Stomach (tissue), 8 donors: ENCODE measurements at regions not wholly inside any gene's neighbourhood (a gene's known extent, or its start where the extent isn't known, plus 50 kb on each side); places are given as distances from the start of the nearest gene placed in this dataset.

Source experiments
- DNase-seq, 2 donors: peaks; one replicate each; pipeline versions ENCODE4 v3.0.0 to v3.0.0-alpha.2; 2013 to 2019
- H3K27ac ChIP-seq, 5 donors: fragments of 200-600 bp in 4 of 5; sonication (generic) in 4 of 5; one replicate each; pipeline ENCODE4 v1.5.1; 2013 to 2019; ENCODE audit warnings: mild to moderate bottlenecking in 1 of 5, moderate library complexity in 1 of 5
- H3K27me3 ChIP-seq, 3 donors: fragments of 200-600 bp; sonication (generic); one replicate each; pipeline ENCODE4 v1.5.1; 2017 to 2019; ENCODE audit warnings: mixed run types in 1 of 3
- H3K36me3 ChIP-seq, 4 donors: fragments of 200-600 bp; sonication (generic); 1 replicate in 3 of 4; 2 replicates in 1 of 4; pipeline ENCODE4 v1.5.1; 2016 to 2019
- H3K4me1 ChIP-seq, 4 donors: fragments of 200-600 bp; sonication (generic); one replicate each; pipeline ENCODE4 v1.5.1; 2016 to 2019
- H3K4me3 ChIP-seq, 4 donors: fragments of 200-600 bp; sonication (generic) in 3 of 4; one replicate each; pipeline ENCODE4 v1.5.1; 2016 to 2019; ENCODE audit warnings: mild to moderate bottlenecking in 1 of 4
- H3K9me3 ChIP-seq, 4 donors: fragments of 200-600 bp; sonication (generic); one replicate each; pipeline ENCODE4 v1.5.1; 2016 to 2019
- CTCF ChIP-seq, 7 experiments: fragments of 450-650 bp in 4 of 7; fragments of 200-600 bp in 3 of 7; sonication (generic) in 3 of 7; IDR thresholded peaks; one replicate each; pipeline ENCODE4 v1.5.1; 2016 to 2019; ENCODE audit warnings: antibody characterized with exemption in 7 of 7, control low read depth in 2 of 7, mild to moderate bottlenecking in 1 of 7
- EP300 ChIP-seq: sonication (generic); formaldehyde crosslinking; IDR thresholded peaks from one replicate; pipeline ENCODE4 v1.6.1; 2017; ENCODE audit warnings: antibody characterized with exemption
- POLR2A ChIP-seq, 4 donors: fragments of 450-650 bp; IDR thresholded peaks; one replicate each; pipeline ENCODE4 v1.6.1; 2016; ENCODE audit warnings: antibody characterized with exemption in 4 of 4, control low read depth in 2 of 4, mild to moderate bottlenecking in 1 of 4, moderate library complexity in 1 of 4
- POLR2AphosphoS5 ChIP-seq, 3 donors: sonication (generic); formaldehyde crosslinking; IDR thresholded peaks; one replicate each; pipeline ENCODE4 v1.6.1; 2016; ENCODE audit warnings: antibody characterized with exemption in 3 of 3
- WGBS, 5 donors: extraction: QIAGEN DNeasy Blood & Tissue Kit in 3 of 5; methylation state at CpG; one replicate each; pipeline versions ENCODE4 v1.1.5 to v1.1.7; 2013 to 2018; 5-methylcytosine and 5-hydroxymethylcytosine counted together
- intact Hi-C: fragments of 100-400 bp; cut with DNase I; formaldehyde crosslinking; loops from one replicate; pipeline ENCODE4 v1.15.1; 2023; ENCODE audit warnings: low total_unique reads
- donor health status: healthy with polysubstance abuse.
- donor health status: Bipolar disorder and iron deficiency.
- donor health status: healthy.

DNA sequence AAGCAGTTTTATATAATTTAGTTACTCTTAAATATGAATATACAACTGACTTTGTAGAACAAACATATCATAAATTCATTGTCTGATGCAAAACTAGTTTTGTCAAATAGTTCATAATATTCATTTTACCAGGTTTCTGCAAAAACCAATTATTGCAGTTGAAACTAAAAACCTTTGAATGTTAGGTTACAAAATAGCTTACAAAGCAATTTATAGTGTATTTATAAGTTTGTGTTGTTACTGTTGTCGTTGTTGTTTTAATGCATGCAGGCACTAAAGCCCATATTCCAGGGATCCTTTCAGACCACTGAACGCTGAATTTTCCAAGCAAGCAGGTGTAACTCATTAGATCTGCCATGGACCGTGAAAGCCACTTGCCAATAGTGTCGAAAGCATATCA is 427.6 kb downstream of the ZFHX3 start:
- no peak for TF ChIP-seq EP300
- no peak for TF ChIP-seq POLR2A (IDR thresholded peaks at IDR 0.05)
- TF ChIP-seq CTCF (IDR thresholded peaks at IDR 0.05) = no peak
- no peak for TF ChIP-seq POLR2AphosphoS5 (IDR thresholded peaks at IDR 0.05)
- no peak overlapping the region for H3K4me3 ChIP-seq
- no peak overlapping the region for H3K27ac ChIP-seq
- 91 to 98% (median 92%) methylated on average over 4 of the region's 4 CpGs for WGBS, 5 donors
- H3K4me1 ChIP-seq = no peaks in the 10 kb centered on the region
- H3K36me3 ChIP-seq = no peaks in the 10 kb centered on the region
- no peaks in the 10 kb centered on the region for H3K27me3 ChIP-seq
- no peak for DNase-seq
- no peaks in the 10 kb centered on the region for H3K9me3 ChIP-seq
- intact Hi-C loops = no loop called here

DNA sequence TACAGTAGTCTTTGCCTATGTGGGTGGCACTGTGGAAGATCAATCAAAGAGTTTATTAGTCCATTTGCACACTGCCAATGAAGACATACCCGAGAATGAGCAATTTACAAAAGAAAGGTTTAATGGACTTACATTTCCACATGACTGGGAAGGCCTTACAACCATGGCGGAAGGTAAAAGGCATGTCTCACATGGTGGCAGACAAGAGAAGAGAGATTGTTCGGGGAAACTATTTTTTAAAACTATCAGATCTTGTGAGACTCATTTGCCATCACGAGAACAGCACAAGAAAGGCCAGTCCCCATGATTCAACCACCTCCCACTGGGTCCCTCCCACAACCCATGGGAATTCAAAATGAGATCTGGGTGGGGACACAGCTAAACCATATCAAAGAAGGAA is 432.1 kb downstream of the ZFHX3 start:
- DNase-seq = no peak
- Histone ChIP-seq H3K4me1 (peaks cover 0 to 9% (median 2%) of the 10 kb centered on the region in 4 donors), H3K36me3 (no peaks in the 10 kb centered on the region), H3K27me3 (no peaks in the 10 kb centered on the region), H3K27ac (no peak overlapping the region), H3K9me3 (no peaks in the 10 kb centered on the region), H3K4me3 (no peak overlapping the region)
- TF ChIP-seq CTCF (IDR thresholded peaks at IDR 0.05) (no peak), POLR2A (IDR thresholded peaks at IDR 0.05) (no peak), POLR2AphosphoS5 (IDR thresholded peaks at IDR 0.05) (no peak), EP300 (no peak)
- 82 to 98% (median 96%) methylated on average over 4 of the region's 4 CpGs for WGBS, 5 donors
- intact Hi-C loops = no loop called here

DNA sequence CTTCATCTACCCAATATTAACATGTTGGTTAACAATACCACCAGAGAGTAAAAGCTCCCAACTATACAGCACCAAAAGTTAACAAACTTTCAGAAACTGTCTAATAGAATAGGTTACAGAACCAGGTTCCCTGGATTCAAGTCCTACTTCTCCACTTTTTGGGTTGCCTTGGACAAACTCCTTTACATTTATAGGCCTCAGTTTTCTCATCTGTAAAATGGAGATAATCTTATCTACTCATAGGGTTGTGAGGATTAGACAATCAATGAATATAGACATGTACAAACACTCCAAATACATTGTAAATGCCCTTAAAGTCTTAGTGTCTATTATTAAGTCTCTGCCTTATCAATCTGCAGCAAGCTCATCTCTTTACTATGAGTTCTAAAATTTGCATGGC is 435.2 kb downstream of the ZFHX3 start:
- Histone ChIP-seq H3K4me3 (no peak overlapping the region), H3K27ac (no peak overlapping the region), H3K36me3 (no peaks in the 10 kb centered on the region), H3K9me3 (no peaks in the 10 kb centered on the region), H3K4me1 (peaks cover 0 to 9% (median 2%) of the 10 kb centered on the region in 4 donors), H3K27me3 (no peaks in the 10 kb centered on the region)
- intact Hi-C loops = no loop called here
- TF ChIP-seq POLR2A (IDR thresholded peaks at IDR 0.05) (no peak), CTCF (IDR thresholded peaks at IDR 0.05) (no peak), POLR2AphosphoS5 (IDR thresholded peaks at IDR 0.05) (no peak), EP300 (no peak)
- DNase-seq = no peak

DNA sequence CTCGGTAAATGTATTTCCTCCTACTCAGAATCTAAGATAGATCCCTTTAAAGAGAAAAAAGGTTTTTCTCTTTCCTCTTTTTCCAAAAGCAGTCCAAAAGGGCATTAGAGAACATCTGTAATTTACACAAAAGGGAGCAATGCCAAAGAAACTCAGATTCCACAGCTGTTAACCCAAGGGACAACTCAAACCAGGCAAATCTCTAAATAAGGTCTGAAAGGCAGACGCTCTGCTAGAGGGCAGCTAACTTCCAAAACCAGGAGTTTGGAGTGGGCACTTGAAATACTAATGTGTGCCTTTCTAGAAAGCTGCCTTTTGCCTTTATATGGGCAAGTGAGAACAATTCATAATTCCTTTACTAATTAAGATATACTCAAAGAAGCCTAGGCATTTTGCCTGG is 435.7 kb downstream of the ZFHX3 start:
- peaks cover 0 to 9% (median 2%) of the 10 kb centered on the region in 4 donors for H3K4me1 ChIP-seq
- peak in 1 of 2 donors; percentile 37 for DNase-seq
- TF ChIP-seq POLR2A (IDR thresholded peaks at IDR 0.05) (no peak), POLR2AphosphoS5 (IDR thresholded peaks at IDR 0.05) (no peak), CTCF (IDR thresholded peaks at IDR 0.05) (no peak), EP300 (no peak)
- 13 to 43% (median 30%) methylated on average over 2 of the region's 2 CpGs for WGBS, 5 donors
- H3K9me3 ChIP-seq = no peaks in the 10 kb centered on the region
- H3K27ac ChIP-seq = no peak overlapping the region
- no peaks in the 10 kb centered on the region for H3K27me3 ChIP-seq
- no peaks in the 10 kb centered on the region for H3K36me3 ChIP-seq
- no peak overlapping the region for H3K4me3 ChIP-seq
- intact Hi-C loops = no loop called here
